AG10803 (cell line): ENCODE measurements at regions not wholly inside any gene's neighbourhood (a gene's known extent, or its start where the extent isn't known, plus 50 kb on each side); places are given as distances from the start of the nearest gene placed in this dataset.
A peak's percentile ranks its signal among the peaks of the same experiment; 100 is the strongest.
"Not testable (repeated sequence)": the region's sequence is repeated elsewhere in the genome, so short reads cannot be mapped to it uniquely, and the experiment has no call there.

Source experiments
- DNase-seq: peaks from one replicate; pipeline ENCODE4 v3.0.0; 2010; ENCODE audit warnings: low read depth
- H3K4me3 ChIP-seq: 2 replicates; pipeline ENCODE4 v1.5.1; 2011; ENCODE audit warnings: mild to moderate bottlenecking, low read length, control low read depth
- TF ChIP-seq, protein P1 (sequence below): conservative IDR thresholded peaks from 2 replicates; pipeline ENCODE4 v1.5.1; 2011; ENCODE audit warnings: mild to moderate bottlenecking, low read length, control low read depth, inconsistent platforms

- peak; percentile 66 for DNase-seq
- no peak overlapping the region for H3K4me3 ChIP-seq
- TF ChIP-seq, protein P1, sequence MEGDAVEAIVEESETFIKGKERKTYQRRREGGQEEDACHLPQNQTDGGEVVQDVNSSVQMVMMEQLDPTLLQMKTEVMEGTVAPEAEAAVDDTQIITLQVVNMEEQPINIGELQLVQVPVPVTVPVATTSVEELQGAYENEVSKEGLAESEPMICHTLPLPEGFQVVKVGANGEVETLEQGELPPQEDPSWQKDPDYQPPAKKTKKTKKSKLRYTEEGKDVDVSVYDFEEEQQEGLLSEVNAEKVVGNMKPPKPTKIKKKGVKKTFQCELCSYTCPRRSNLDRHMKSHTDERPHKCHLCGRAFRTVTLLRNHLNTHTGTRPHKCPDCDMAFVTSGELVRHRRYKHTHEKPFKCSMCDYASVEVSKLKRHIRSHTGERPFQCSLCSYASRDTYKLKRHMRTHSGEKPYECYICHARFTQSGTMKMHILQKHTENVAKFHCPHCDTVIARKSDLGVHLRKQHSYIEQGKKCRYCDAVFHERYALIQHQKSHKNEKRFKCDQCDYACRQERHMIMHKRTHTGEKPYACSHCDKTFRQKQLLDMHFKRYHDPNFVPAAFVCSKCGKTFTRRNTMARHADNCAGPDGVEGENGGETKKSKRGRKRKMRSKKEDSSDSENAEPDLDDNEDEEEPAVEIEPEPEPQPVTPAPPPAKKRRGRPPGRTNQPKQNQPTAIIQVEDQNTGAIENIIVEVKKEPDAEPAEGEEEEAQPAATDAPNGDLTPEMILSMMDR, result peak; percentile 37
These were observed 156.6 kb upstream of the CTSO start for GRCh38 chr4:156109943-156110900.

- not testable (repeated sequence) for DNase-seq, H3K4me3 ChIP-seq
These were observed 155.4 kb upstream of the CTSO start for GRCh38 chr4:156109087-156109486.

DNA sequence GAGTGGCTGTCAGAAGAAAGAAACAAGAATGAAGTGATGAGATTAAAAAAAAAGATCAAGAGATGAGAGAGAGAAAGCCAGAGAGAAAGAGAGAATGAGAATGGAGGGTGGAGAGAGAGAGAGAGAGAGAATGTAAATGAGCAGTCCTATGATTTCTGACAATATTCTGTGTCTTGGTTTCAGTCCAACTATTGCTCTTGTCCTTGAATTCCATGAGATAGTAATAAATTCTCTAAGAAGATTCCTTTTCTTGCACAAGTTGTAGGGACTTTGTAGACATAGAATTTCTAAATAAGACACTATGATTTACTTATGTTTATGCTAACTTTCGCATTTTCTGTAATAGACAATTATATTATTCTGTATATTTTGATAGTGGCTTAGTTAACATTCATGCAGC lies 149.6 kb upstream of the CTSO start:
- DNase-seq, result peak; percentile 42
- TF ChIP-seq, protein P1, result no peak

GRCh38 chr4:156102411-156102810 lies 148.7 kb upstream of the CTSO start:
- TF ChIP-seq, protein P1, result no peak
- no peak for DNase-seq
- no peak overlapping the region for H3K4me3 ChIP-seq

More for the DNA sequence above, 149.6 kb upstream of the CTSO start:
- no peak overlapping the region for H3K4me3 ChIP-seq

- TF ChIP-seq, protein P1, result no peak
- DNase-seq, result peak; percentile 31
- H3K4me3 ChIP-seq, result no peak overlapping the region
These were observed 147.9 kb upstream of the CTSO start for GRCh38 chr4:156101571-156101970.

- no peak for DNase-seq
- TF ChIP-seq, protein P1, result no peak
- no peak overlapping the region for H3K4me3 ChIP-seq
These were observed 147.0 kb upstream of the CTSO start for GRCh38 chr4:156100651-156101050.

DNA sequence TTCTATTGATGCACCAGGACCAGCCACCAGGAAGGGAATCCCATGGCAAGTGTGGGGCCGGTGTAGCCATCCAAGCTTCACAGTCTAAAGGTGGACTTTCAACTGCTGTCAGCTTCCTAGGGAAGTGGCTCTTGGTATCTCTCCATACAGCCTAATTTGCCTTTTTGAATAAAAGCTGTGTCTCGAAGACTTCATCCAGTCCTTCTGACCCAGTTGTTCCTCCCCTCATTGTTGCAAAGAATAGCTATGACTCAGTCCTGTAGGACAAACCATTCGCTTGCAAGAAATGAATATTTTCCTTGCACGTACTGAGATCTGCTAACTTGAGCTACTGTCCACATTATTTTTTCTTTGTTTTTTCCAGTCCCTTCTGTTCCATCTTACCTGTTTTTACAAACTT lies 145.1 kb upstream of the CTSO start:
- TF ChIP-seq, protein P1, result no peak
- no peak for DNase-seq

More for the DNA sequence above, 145.1 kb upstream of the CTSO start:
- H3K4me3 ChIP-seq, result no peak overlapping the region
